HG03196 (cell line): ENCODE measurements at regions not wholly inside any gene's neighbourhood (a gene's known extent, or its start where the extent isn't known, plus 50 kb on each side); places are given as distances from the start of the nearest gene placed in this dataset.
"Not testable (repeated sequence)": the region's sequence is repeated elsewhere in the genome, so short reads cannot be mapped to it uniquely, and the experiment has no call there.

ENCODE experiments used
- ATAC-seq: cut with Tn5 transposase; IDR thresholded peaks from one replicate; pipeline ENCODE4 v1.9.1; 2021; ENCODE audit not compliant: unreplicated experiment

DNA sequence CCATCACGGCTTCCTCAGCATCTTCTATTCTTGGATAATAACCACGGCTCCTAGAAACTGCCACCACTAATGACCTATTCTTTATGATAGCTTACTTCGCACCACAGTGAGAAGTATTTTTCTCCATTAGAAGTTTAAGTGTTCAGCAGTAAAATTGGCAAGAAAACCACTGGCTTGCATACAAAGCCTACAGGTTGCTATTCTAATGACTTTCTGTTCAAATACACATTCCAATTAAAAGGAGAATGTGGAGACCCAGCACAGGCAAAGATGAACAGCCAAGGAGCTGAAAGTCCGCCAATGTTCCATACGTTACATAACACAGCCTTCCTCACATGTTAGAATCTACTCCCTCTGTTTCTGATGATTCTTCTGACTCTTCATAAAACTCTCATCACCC lies 875.0 kb upstream of the PRKX start:
- ATAC-seq = no peak

GRCh38 chrX:4588056-4588455 lies 874.6 kb upstream of the PRKX start:
- no peak for ATAC-seq

DNA sequence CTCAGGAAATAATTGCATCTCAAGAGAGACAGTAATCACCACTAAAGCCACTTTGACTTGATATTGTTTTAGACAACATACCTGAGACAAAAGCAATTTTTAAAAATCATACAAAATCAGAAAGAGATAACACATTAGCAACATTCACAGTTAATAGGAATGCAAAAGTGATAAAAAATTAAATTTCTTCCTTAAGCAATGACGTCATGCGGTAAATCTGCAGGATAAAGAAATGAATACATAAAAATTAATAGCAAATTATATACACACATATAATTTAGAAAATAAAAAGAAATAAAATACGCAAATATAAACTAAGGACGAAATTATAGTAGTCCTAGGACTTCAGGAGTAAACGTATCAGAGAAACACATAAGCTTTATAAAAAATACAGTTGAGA lies 866.5 kb upstream of the PRKX start:
- no peak for ATAC-seq

DNA sequence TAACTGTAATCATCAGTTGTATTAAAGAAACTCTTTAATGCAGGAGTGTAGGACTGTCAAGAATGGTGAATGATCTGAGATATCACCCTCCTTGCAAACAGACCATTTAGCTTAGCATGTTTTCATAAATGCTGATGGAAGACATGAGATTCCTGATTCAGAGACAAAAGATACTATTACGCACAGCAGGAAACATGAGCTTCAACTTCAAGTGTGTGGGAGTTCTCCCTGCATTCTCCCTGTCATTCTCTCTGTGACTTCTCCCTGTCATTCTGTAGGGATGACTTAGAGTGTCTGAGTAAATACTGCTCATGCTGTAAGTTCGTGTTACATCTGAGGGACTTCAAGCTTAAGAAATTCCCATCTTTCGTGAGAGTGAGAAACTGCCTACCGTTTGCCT lies 866.0 kb upstream of the PRKX start:
- ATAC-seq = no peak

- no peak for ATAC-seq
Measured at GRCh38 chrX:4572691-4573090, 859.2 kb upstream of the PRKX start.

DNA sequence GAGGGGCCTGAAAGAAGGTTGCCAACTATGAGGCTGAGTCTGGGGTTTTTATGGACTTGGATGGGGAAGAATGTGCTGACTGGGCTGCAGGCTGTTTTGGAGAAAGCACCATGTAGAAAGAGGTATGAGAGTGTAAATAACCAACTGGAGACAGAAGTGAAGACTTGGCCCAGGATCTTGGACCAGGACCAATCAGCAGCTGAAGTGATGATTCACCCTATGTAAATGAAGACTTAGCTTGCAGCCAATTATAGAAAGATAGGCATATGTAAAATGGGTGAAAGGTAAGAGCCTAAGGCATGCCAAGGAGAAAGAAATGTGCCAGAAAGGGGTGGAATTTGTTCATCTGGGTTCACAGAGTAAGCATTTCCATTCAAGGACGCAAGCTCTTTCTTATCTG lies 856.7 kb upstream of the PRKX start:
- ATAC-seq = no peak

GRCh38 chrX:4560192-4560591 lies 846.7 kb upstream of the PRKX start:
- no peak for ATAC-seq

DNA sequence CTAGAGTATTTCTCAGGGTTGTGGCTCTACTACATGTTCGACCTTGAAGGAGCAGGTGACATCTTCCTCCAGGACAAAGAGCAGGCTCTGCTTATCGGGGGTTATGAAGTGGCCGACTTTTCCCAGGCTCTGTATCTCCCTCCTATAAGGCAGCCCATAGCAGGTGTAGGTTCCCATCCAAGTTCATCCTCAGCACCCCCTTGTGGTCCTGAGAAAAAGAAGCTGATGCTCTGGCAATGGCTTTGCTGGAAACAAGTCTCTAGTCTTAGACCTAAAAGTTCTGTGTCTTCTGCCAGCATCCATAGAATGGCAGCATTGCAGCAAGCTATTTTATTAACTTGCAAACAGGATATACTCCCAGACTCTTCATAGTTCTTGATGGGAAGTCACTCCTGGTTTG lies 836.6 kb upstream of the PRKX start:
- no peak for ATAC-seq

- no peak for ATAC-seq
Measured at GRCh38 chrX:4547213-4547836, 833.9 kb upstream of the PRKX start.

DNA sequence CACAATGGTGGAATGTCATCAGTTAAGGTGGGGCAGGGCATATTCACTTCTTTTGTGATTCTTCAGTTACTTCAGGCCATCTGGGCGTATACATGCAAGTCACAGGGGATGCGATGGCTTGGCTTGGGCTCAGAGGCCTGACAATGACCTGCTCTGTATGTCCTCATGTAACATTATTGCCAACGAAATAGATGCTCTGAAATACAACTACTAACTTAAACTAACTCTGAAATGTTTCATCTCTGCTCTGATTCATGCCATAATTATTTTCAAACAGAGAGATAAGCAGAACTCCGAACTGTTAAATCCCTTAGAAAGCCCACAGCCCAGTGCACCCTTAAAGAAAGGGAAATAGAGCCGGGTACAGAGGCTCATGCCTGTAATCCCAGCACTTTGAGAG lies 832.7 kb upstream of the PRKX start:
- ATAC-seq = not testable (repeated sequence)

DNA sequence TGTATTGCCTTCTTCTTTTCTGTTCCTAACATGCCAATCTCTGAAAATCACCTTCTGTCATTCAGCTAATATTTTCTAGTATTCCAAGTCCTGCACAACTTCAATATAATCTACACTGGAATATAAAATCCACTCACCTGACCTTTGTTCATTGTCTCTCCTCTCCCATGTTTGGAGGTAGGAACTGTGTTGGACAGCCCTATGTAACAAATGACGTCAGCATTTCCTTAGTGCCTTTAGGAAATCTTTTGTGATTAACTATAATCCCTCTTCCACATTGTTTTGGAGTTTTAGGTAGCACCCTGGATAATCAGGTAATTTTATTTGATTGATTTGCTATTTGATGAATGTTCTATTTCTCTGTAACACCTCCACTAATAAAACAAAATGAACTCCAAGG lies 814.8 kb upstream of the PRKX start:
- no peak for ATAC-seq

DNA sequence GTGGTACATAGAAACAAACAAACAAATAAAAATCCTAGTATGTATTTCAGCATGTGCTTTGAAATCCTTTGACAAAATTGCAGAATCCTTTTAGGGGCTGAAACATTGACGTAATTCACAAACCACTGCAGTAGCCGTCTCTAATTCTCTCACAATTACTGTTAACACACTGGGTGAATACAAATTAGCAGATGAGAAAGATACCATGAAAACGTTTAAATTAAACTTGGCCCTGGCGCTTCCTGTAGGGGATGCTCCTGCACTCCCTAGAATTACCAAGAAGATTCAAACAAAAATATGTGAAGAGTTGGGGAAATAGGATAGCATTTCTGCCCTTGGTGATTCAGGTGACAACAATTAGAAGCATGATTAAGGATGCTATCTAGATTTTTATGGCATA lies 772.5 kb upstream of the PRKX start:
- no peak for ATAC-seq

GRCh38 chrX:4484266-4484665 lies 770.8 kb upstream of the PRKX start:
- no peak for ATAC-seq

- ATAC-seq = no peak
Measured at GRCh38 chrX:4451591-4451990, 738.1 kb upstream of the PRKX start.

DNA sequence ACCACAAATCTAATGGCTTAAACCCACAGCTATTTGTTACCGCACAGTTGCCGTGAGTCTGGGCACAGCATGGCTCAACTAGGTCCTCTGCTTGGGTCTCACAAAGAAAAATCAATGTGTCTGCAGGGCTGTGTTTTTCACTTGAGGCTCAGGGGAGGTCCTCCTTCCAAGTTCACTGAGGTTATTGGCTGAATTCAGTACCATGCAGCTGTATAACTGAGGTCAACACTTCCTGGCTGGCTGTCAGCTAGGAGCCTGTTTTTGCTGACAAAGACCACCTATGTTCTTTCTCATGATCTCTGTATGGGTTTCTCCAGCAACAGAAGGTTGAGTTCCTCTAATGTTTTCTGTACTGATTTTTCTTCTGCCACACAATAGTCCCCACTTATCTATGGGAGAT lies 736.7 kb upstream of the PRKX start:
- no peak for ATAC-seq

- ATAC-seq = no peak
Measured at GRCh38 chrX:4435905-4436304, 722.5 kb upstream of the PRKX start.

- ATAC-seq = no peak
Measured at GRCh38 chrX:4397471-4397870, 684.0 kb upstream of the PRKX start.

DNA sequence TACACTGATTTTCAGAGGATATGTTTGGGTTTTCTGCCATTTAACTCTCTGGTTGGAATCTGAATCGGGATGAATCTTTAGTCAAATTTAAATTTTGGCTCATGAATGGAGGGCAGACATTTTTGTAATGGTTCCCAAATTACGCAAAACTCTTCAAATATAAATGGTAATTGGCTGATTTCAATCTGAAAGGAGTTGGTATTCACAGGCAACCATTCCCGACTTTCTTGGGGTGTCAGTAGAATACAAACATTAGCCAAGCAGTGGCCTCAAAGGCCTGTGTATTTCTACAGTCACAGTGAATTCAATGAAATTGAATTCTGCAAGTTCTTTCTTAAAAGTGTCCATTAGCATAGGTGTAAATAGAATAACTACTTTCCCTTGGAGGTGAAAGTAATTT lies 668.8 kb upstream of the PRKX start:
- no peak for ATAC-seq

GRCh38 chrX:4380710-4381109 lies 667.3 kb upstream of the PRKX start:
- no peak for ATAC-seq

DNA sequence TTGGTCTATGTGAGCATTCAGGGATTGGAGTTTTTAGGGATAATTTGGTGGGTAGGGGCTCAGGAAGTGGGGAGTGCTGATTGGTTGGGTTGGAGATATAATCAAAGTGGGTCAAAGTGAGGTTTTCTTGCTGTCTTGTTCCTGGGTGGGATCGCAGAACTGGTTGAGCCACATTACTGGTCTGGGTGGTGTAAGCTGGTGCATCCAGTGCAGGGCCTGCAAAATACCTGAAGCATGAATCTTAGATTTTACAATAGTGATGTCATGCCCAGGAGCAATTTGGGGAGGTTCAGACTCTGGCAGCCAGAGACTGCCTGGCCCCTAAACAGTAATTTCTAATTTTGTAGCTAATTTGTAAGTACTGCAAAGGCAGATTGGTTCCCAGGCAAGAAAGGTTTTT lies 665.6 kb upstream of the PRKX start:
- ATAC-seq = no peak

- ATAC-seq = no peak
Measured at GRCh38 chrX:4373791-4374190, 660.3 kb upstream of the PRKX start.

DNA sequence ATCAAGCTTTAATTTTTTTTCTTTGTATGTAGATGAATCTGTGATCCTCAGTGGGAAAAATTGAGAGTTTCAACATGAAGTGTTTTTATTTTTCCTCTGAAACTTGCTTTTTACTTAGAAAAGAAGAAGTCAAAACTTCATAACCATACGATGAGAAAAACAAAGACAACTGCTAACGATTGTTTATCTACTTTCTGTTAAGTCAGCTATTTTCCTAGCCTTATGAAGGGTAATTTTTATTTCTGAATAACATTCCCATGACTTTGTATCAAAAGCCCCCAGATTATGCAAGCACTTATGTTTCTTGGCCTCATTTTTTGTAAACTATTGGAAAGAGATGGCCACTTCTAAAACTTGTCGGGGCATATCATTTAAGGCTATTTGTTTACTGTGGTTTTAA lies 645.1 kb upstream of the PRKX start:
- ATAC-seq = no peak

DNA sequence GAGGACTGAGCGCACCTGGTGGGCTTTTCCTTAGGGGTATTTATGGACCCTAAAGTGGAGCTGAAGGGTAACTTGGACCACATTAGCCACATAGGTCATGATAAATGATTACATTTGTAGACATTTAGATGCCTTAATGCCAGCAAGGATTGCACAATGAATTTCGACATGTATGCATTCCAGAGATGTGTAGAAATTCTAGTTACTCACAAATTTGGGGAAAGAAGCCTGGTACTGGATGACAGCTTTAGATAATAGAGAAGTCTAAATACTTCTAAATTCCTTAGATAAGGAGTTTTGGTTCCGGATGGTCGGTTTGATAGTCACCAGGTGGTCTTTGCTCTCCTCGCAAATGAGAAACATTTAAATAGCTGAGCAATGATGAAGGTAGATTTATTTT lies 609.5 kb upstream of the PRKX start:
- no peak for ATAC-seq
